Esophagus muscularis mucosa (tissue), 3 donors: ENCODE measurements at regions not wholly inside any gene's neighbourhood (a gene's known extent, or its start where the extent isn't known, plus 50 kb on each side); places are given as distances from the start of the nearest gene placed in this dataset.

Experiments
- POLR2AphosphoS5 ChIP-seq, 2 donors: sonication (generic); formaldehyde crosslinking; IDR thresholded peaks; one replicate each; pipeline ENCODE4 v1.6.1; 2017; ENCODE audit warnings: antibody characterized with exemption in 2 of 2
- TF ChIP-seq, protein P1 (sequence below), 3 experiments: fragments of 200-600 bp in 2 of 3; fragments of 450-650 bp in 1 of 3; sonication (generic) in 2 of 3; IDR thresholded peaks; one replicate each; pipeline ENCODE4 v1.5.1; 2017 to 2019; ENCODE audit warnings: antibody characterized with exemption in 3 of 3, mild to moderate bottlenecking in 2 of 3, moderate library complexity in 1 of 3

DNA sequence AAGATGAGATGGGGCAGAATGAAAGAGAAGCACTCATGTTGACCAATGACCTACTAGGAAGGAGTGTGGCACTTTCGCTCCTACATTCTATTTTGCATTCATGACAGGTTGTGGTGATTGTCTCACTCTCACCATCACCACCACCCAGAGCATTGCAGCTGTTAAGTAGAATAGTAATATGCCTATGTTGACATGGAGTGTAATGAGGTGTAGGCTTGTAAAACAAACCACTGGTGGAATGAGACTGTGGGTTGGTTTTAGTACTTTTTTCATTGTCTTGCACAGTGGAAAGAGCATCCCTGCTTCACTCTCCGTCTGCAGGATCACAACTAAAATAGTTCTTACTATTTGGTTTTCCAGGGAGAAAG lies 516.7 kb downstream of the NTRK2 start:
- TF ChIP-seq, protein P1, sequence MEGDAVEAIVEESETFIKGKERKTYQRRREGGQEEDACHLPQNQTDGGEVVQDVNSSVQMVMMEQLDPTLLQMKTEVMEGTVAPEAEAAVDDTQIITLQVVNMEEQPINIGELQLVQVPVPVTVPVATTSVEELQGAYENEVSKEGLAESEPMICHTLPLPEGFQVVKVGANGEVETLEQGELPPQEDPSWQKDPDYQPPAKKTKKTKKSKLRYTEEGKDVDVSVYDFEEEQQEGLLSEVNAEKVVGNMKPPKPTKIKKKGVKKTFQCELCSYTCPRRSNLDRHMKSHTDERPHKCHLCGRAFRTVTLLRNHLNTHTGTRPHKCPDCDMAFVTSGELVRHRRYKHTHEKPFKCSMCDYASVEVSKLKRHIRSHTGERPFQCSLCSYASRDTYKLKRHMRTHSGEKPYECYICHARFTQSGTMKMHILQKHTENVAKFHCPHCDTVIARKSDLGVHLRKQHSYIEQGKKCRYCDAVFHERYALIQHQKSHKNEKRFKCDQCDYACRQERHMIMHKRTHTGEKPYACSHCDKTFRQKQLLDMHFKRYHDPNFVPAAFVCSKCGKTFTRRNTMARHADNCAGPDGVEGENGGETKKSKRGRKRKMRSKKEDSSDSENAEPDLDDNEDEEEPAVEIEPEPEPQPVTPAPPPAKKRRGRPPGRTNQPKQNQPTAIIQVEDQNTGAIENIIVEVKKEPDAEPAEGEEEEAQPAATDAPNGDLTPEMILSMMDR (IDR thresholded peaks at IDR 0.05): no peak
- no peak for TF ChIP-seq POLR2AphosphoS5 (IDR thresholded peaks at IDR 0.05)
